Sigmoid colon (tissue), 6 donors: ENCODE measurements at regions not wholly inside any gene's neighbourhood (a gene's known extent, or its start where the extent isn't known, plus 50 kb on each side); places are given as distances from the start of the nearest gene placed in this dataset.

ENCODE experiments used
- DNase-seq: peaks from one replicate; pipeline ENCODE4 v3.0.0-alpha.2; 2019
- H3K27ac ChIP-seq, 4 donors: fragments of 200-600 bp; sonication (generic); one replicate each; pipeline ENCODE4 v1.5.1; 2016 to 2019; ENCODE audit warnings: mild to moderate bottlenecking in 1 of 4
- H3K27me3 ChIP-seq, 3 donors: fragments of 200-600 bp; sonication (generic); one replicate each; pipeline ENCODE4 v1.5.1; 2019; ENCODE audit warnings: mild to moderate bottlenecking in 1 of 3
- H3K36me3 ChIP-seq, 4 donors: fragments of 200-600 bp; sonication (generic); one replicate each; pipeline ENCODE4 v1.5.1; 2016 to 2019
- H3K4me1 ChIP-seq, 4 donors: fragments of 200-600 bp; sonication (generic); one replicate each; pipeline ENCODE4 v1.5.1; 2017 to 2019
- H3K4me3 ChIP-seq, 4 donors: fragments of 200-600 bp; sonication (generic); one replicate each; pipeline ENCODE4 v1.5.1; 2017 to 2019; ENCODE audit warnings: mild to moderate bottlenecking in 2 of 4, moderate library complexity in 1 of 4
- H3K9me3 ChIP-seq, 4 donors: fragments of 200-600 bp in 3 of 4; sonication (generic) in 3 of 4; one replicate each; pipeline versions ENCODE4 v1.5.1 to v1.6.1; 2013 to 2019
- CTCF ChIP-seq, 4 experiments: fragments of 450-650 bp in 3 of 4; fragments of 200-600 bp in 1 of 4; IDR thresholded peaks; one replicate each; pipeline ENCODE4 v1.5.1; 2016 to 2019; ENCODE audit warnings: antibody characterized with exemption in 4 of 4, mild to moderate bottlenecking in 3 of 4, moderate library complexity in 2 of 4
- EP300 ChIP-seq, 4 donors: sonication (generic); formaldehyde crosslinking; IDR thresholded peaks; one replicate each; pipeline ENCODE4 v1.6.1; 2017; ENCODE audit warnings: antibody characterized with exemption in 4 of 4
- POLR2A ChIP-seq, 2 donors: fragments of 450-650 bp; IDR thresholded peaks; one replicate each; pipeline ENCODE4 v1.6.1; 2016; ENCODE audit warnings: antibody characterized with exemption in 2 of 2, mild to moderate bottlenecking in 2 of 2, moderate library complexity in 2 of 2
- POLR2AphosphoS5 ChIP-seq, 4 donors: sonication (generic); formaldehyde crosslinking; IDR thresholded peaks; one replicate each; pipeline ENCODE4 v1.6.1; 2017; ENCODE audit warnings: antibody characterized with exemption in 4 of 4
- WGBS, 2 donors: extraction: QIAGEN DNeasy Blood & Tissue Kit; methylation state at CpG; one replicate each; pipeline ENCODE4 v1.1.7; 2013; 5-methylcytosine and 5-hydroxymethylcytosine counted together
- intact Hi-C: fragments of 100-400 bp; cut with DNase I; formaldehyde crosslinking; loops from one replicate; pipeline ENCODE4 v1.15.1; 2023
- donor health status: healthy with polysubstance abuse.
- donor health status: healthy.

GRCh38 chr21:43349644-43350043 is 77.3 kb downstream of the SIK1 start:
- TF ChIP-seq POLR2AphosphoS5 (IDR thresholded peaks at IDR 0.05) (no peak), EP300 (IDR thresholded peaks at IDR 0.05) (no peak), CTCF (IDR thresholded peaks at IDR 0.05) (no peak), POLR2A (IDR thresholded peaks at IDR 0.05) (no peak)
- no peak for DNase-seq
- no peak overlapping the region for H3K4me3 ChIP-seq
- WGBS, 2 donors: 89 to 90% methylated on average over 9 of the region's 9 CpGs
- H3K27ac ChIP-seq: no peak overlapping the region
- H3K4me1 ChIP-seq: peaks cover 0 to 4% (median 0%) of the 10 kb centered on the region in 4 donors
- no peaks in the 10 kb centered on the region for H3K9me3 ChIP-seq
- no peaks in the 10 kb centered on the region for H3K27me3 ChIP-seq
- no peaks in the 10 kb centered on the region for H3K36me3 ChIP-seq
- intact Hi-C loops: no loop called here

GRCh38 chr21:43348801-43349261 is 78.1 kb downstream of the SIK1 start:
- H3K27ac ChIP-seq: no peak overlapping the region
- TF ChIP-seq POLR2A (IDR thresholded peaks at IDR 0.05): no peak
- no peak for TF ChIP-seq CTCF (IDR thresholded peaks at IDR 0.05)
- TF ChIP-seq EP300 (IDR thresholded peaks at IDR 0.05): no peak
- no peak for TF ChIP-seq POLR2AphosphoS5 (IDR thresholded peaks at IDR 0.05)
- H3K36me3 ChIP-seq: no peaks in the 10 kb centered on the region
- peaks cover 0 to 5% (median 0%) of the 10 kb centered on the region in 4 donors for H3K4me1 ChIP-seq
- H3K4me3 ChIP-seq: no peak overlapping the region
- 83 to 87% methylated on average over 22 of the region's 22 CpGs for WGBS, 2 donors
- H3K9me3 ChIP-seq: no peaks in the 10 kb centered on the region
- intact Hi-C loops: no loop called here
- DNase-seq: no peak
- H3K27me3 ChIP-seq: no peaks in the 10 kb centered on the region

- Histone ChIP-seq H3K27ac (no peak overlapping the region), H3K36me3 (no peaks in the 10 kb centered on the region), H3K4me3 (no peak overlapping the region), H3K27me3 (no peaks in the 10 kb centered on the region), H3K4me1 (peaks cover 0 to 5% (median 0%) of the 10 kb centered on the region in 4 donors), H3K9me3 (no peaks in the 10 kb centered on the region)
- TF ChIP-seq CTCF (IDR thresholded peaks at IDR 0.05) (no peak), POLR2A (IDR thresholded peaks at IDR 0.05) (no peak), EP300 (IDR thresholded peaks at IDR 0.05) (no peak), POLR2AphosphoS5 (IDR thresholded peaks at IDR 0.05) (no peak)
- DNase-seq: no peak
- intact Hi-C loops: no loop called here
- 64 to 67% methylated on average over 15 of the region's 15 CpGs for WGBS, 2 donors
Observed at GRCh38 chr21:43348170-43348766, 78.7 kb downstream of the SIK1 start.

GRCh38 chr21:43347461-43348169 is 79.3 kb downstream of the SIK1 start:
- no peaks in the 10 kb centered on the region for H3K27me3 ChIP-seq
- H3K4me3 ChIP-seq: no peak overlapping the region
- intact Hi-C loops: no loop called here
- H3K9me3 ChIP-seq: no peaks in the 10 kb centered on the region
- no peak overlapping the region for H3K27ac ChIP-seq
- H3K4me1 ChIP-seq: peaks cover 0 to 5% (median 0%) of the 10 kb centered on the region in 4 donors
- TF ChIP-seq CTCF (IDR thresholded peaks at IDR 0.05) (no peak), EP300 (IDR thresholded peaks at IDR 0.05) (no peak), POLR2A (IDR thresholded peaks at IDR 0.05) (no peak), POLR2AphosphoS5 (IDR thresholded peaks at IDR 0.05) (no peak)
- H3K36me3 ChIP-seq: no peaks in the 10 kb centered on the region
- 65 to 85% methylated on average over 21 of the region's 21 CpGs for WGBS, 2 donors
- DNase-seq: no peak
